DMS114 treated with DMSO at 0.1 percent for 48 hours (cell line): ENCODE measurements at regions not wholly inside any gene's neighbourhood (a gene's known extent, or its start where the extent isn't known, plus 50 kb on each side); places are given as distances from the start of the nearest gene placed in this dataset.
A peak's percentile ranks its signal among the peaks of the same experiment; 100 is the strongest.

Source experiments
- DNase-seq: peaks from one replicate; lab custom pipeline; 2025; ENCODE audit not compliant: unreplicated experiment; lab: John Stamatoyannopoulos, UW

- no peak for DNase-seq
Observed at GRCh38 chr2:128736046-128736688, 417.5 kb upstream of the HS6ST1 start.

- DNase-seq = peak; percentile 57
Observed at GRCh38 chr2:128736689-128737545, 418.2 kb upstream of the HS6ST1 start.

- no peak for DNase-seq
Observed at GRCh38 chr2:128737546-128737826, 418.8 kb upstream of the HS6ST1 start.

GRCh38 chr2:128738446-128739110, 419.9 kb upstream of the HS6ST1 start:
- no peak for DNase-seq

GRCh38 chr2:128742467-128742866, 423.8 kb upstream of the HS6ST1 start:
- DNase-seq = no peak

GRCh38 chr2:128745946-128746345, 427.3 kb upstream of the HS6ST1 start:
- no peak for DNase-seq

GRCh38 chr2:128746356-128746755, 427.7 kb upstream of the HS6ST1 start:
- no peak for DNase-seq

- no peak for DNase-seq
Observed at GRCh38 chr2:128748336-128748735, 429.7 kb upstream of the HS6ST1 start.

- no peak for DNase-seq
Observed at GRCh38 chr2:128748835-128749605, 430.4 kb upstream of the HS6ST1 start.

GRCh38 chr2:128750328-128751165, 431.9 kb upstream of the HS6ST1 start:
- DNase-seq = no peak

- DNase-seq = no peak
Observed at GRCh38 chr2:128751746-128752145, 433.1 kb upstream of the HS6ST1 start.

GRCh38 chr2:128752691-128753263, 434.1 kb upstream of the HS6ST1 start:
- DNase-seq = no peak

- DNase-seq = no peak
Observed at GRCh38 chr2:128753321-128753720, 434.7 kb upstream of the HS6ST1 start.

- DNase-seq = no peak
Observed at GRCh38 chr2:128753800-128754199, 435.1 kb upstream of the HS6ST1 start.

GRCh38 chr2:128754246-128754724, 435.6 kb upstream of the HS6ST1 start:
- no peak for DNase-seq

- no peak for DNase-seq
Observed at GRCh38 chr2:128755695-128756364, 437.2 kb upstream of the HS6ST1 start.

GRCh38 chr2:128756365-128756717, 437.7 kb upstream of the HS6ST1 start:
- DNase-seq = no peak

- no peak for DNase-seq
Observed at GRCh38 chr2:128765811-128766210, 447.1 kb upstream of the HS6ST1 start.

- DNase-seq = no peak
Observed at GRCh38 chr2:128768041-128768440, 449.4 kb upstream of the HS6ST1 start.
